ENCODE measurements at regions not wholly inside any gene's neighbourhood (a gene's known extent, or its start where the extent isn't known, plus 50 kb on each side); places are given as distances from the start of the nearest gene placed in this dataset.

DNA sequence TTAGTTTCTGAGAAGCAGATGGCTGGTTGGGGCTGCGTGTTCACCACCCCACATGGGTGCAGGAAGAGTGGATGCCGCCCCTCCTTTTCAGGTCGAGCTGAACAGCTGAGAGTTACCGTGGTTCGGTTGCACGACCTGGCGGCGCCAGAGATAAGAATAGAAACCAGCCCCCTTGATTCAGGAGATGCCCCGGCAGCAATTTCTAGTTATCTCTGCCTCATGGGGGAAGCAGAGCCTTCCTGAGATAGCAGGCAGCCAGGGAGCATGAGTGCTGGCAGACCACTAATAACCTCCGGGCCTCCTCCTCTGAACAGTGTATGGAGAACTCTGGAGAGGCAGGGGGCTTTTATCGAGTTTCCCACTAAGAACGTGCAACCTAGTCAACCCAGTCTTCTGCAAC lies 177.8 kb downstream of the NSG2 start:
- TF ChIP-seq TCF4 (CRISPR knock-in tag; IDR thresholded peaks at IDR 0.05; ENCODE audit: borderline replicate concordance) (no peak; the same call in 1 of the 2 replicates), ZNF70 (CRISPR knock-in tag; IDR thresholded peaks at IDR 0.05) (no peak), ZFP3 (CRISPR knock-in tag; IDR thresholded peaks at IDR 0.05) (no peak), BACH2 (CRISPR knock-in tag; IDR thresholded peaks at IDR 0.05; ENCODE audit: borderline replicate concordance) (no peak)
- TF ChIP-seq, protein P1, sequence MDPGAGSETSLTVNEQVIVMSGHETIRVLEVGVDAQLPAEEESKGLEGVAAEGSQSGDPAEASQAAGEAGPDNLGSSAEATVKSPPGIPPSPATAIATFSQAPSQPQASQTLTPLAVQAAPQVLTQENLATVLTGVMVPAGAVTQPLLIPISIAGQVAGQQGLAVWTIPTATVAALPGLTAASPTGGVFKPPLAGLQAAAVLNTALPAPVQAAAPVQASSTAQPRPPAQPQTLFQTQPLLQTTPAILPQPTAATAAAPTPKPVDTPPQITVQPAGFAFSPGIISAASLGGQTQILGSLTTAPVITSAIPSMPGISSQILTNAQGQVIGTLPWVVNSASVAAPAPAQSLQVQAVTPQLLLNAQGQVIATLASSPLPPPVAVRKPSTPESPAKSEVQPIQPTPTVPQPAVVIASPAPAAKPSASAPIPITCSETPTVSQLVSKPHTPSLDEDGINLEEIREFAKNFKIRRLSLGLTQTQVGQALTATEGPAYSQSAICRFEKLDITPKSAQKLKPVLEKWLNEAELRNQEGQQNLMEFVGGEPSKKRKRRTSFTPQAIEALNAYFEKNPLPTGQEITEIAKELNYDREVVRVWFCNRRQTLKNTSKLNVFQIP (CRISPR knock-in tag; IDR thresholded peaks at IDR 0.05; ENCODE audit: borderline replicate concordance, low read depth), result no peak
- ATAC-seq, result peak; percentile 44; the same call in 2 of the 3 replicates

DNA sequence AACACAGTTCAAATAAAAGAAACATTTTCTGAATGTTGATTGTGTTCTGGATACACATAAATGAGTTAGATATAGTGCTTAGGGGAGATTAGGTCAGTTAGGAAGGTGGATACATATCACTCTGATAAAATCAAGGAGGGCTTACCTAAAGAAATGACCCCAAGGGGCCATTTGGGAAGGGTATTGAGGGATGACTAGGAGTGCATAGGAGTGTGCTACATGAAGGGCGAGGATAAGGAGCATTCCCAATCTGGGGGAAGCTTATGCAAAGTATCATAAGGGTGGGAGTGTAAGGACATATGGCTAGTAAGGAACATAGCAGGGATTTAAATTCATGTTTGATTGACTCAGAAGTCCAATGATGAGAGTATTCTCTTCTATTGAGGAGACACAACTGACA lies 183.6 kb downstream of the NSG2 start:
- ATAC-seq, result no peak
- no peak for TF ChIP-seq ESRRG (CRISPR knock-in tag; IDR thresholded peaks at IDR 0.05)
- peak; percentile 97 for TF ChIP-seq ZFP3 (CRISPR knock-in tag; IDR thresholded peaks at IDR 0.05)

DNA sequence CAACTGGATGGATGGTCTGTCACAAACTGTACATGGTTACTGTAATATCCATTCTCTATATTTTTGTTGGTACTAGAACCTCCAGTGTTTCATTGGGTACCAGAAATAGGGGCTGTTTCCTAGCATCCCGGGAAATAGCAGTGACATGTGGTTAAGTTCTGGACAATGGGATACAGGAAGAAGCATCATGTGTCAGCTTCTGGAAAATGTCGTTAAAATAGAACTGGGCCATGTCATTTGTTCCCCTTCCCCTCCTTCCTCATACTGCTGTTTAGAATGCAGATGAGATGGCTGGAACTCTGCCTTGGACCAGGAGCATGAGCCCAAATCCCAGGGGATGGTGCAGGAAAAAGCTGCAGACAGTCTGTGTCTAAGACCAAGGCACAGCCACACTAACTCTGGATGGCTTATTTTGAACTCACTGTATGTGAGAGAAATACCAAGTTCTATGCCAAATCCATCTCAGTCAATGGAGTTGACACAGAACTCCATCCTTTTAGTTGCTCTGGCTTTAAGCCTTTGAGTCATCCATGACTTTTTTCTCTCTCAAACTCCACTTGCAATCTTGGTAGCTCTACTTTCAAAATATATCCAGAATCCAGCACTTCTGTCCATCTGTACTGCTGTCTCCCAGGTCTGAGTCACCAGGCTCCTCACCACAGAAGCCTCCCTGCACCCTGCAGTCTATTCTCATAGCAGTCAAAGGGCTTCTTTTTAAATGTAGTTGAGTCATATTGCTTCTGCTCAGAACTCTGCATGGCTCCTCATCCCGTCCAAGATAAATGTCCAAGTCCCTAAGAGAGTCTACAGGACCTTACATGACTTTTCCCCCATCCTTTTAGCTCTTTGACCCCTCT lies 184.2 kb downstream of the NSG2 start:
- peak; percentile 70 for ATAC-seq
- TF ChIP-seq RARB (CRISPR knock-in tag; IDR thresholded peaks at IDR 0.05) (no peak), PPARA (CRISPR knock-in tag; IDR thresholded peaks at IDR 0.05; ENCODE audit: borderline replicate concordance) (no peak), SNAI2 (CRISPR knock-in tag; IDR thresholded peaks at IDR 0.05) (no peak), TCF4 (CRISPR knock-in tag; IDR thresholded peaks at IDR 0.05; ENCODE audit: borderline replicate concordance) (no peak), ARNTL (CRISPR knock-in tag; IDR thresholded peaks at IDR 0.05; ENCODE audit: borderline replicate concordance, low read depth) (no peak), TOX (CRISPR knock-in tag; IDR thresholded peaks at IDR 0.05; ENCODE audit: borderline replicate concordance) (no peak), BACH2 (CRISPR knock-in tag; IDR thresholded peaks at IDR 0.05; ENCODE audit: borderline replicate concordance) (no peak), CSDC2 (CRISPR knock-in tag; IDR thresholded peaks at IDR 0.05) (no peak), ZNF565 (CRISPR knock-in tag; conservative IDR thresholded peaks at IDR 0.05; ENCODE audit: low read depth) (no peak), ESRRG (CRISPR knock-in tag; IDR thresholded peaks at IDR 0.05) (no peak), ZFP3 (CRISPR knock-in tag; IDR thresholded peaks at IDR 0.05) (no peak), ZNF70 (CRISPR knock-in tag; IDR thresholded peaks at IDR 0.05) (no peak), ZC3H10 (CRISPR knock-in tag; IDR thresholded peaks at IDR 0.05) (no peak), OSR1 (CRISPR knock-in tag; IDR thresholded peaks at IDR 0.05) (no peak)
- TF ChIP-seq, protein P1 (CRISPR knock-in tag; IDR thresholded peaks at IDR 0.05; ENCODE audit: borderline replicate concordance, low read depth), result no peak
- TF ChIP-seq, protein P2, sequence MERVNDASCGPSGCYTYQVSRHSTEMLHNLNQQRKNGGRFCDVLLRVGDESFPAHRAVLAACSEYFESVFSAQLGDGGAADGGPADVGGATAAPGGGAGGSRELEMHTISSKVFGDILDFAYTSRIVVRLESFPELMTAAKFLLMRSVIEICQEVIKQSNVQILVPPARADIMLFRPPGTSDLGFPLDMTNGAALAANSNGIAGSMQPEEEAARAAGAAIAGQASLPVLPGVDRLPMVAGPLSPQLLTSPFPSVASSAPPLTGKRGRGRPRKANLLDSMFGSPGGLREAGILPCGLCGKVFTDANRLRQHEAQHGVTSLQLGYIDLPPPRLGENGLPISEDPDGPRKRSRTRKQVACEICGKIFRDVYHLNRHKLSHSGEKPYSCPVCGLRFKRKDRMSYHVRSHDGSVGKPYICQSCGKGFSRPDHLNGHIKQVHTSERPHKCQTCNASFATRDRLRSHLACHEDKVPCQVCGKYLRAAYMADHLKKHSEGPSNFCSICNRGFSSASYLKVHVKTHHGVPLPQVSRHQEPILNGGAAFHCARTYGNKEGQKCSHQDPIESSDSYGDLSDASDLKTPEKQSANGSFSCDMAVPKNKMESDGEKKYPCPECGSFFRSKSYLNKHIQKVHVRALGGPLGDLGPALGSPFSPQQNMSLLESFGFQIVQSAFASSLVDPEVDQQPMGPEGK (CRISPR knock-in tag; IDR thresholded peaks at IDR 0.05; ENCODE audit: borderline replicate concordance), result no peak
- TF ChIP-seq, protein P3, sequence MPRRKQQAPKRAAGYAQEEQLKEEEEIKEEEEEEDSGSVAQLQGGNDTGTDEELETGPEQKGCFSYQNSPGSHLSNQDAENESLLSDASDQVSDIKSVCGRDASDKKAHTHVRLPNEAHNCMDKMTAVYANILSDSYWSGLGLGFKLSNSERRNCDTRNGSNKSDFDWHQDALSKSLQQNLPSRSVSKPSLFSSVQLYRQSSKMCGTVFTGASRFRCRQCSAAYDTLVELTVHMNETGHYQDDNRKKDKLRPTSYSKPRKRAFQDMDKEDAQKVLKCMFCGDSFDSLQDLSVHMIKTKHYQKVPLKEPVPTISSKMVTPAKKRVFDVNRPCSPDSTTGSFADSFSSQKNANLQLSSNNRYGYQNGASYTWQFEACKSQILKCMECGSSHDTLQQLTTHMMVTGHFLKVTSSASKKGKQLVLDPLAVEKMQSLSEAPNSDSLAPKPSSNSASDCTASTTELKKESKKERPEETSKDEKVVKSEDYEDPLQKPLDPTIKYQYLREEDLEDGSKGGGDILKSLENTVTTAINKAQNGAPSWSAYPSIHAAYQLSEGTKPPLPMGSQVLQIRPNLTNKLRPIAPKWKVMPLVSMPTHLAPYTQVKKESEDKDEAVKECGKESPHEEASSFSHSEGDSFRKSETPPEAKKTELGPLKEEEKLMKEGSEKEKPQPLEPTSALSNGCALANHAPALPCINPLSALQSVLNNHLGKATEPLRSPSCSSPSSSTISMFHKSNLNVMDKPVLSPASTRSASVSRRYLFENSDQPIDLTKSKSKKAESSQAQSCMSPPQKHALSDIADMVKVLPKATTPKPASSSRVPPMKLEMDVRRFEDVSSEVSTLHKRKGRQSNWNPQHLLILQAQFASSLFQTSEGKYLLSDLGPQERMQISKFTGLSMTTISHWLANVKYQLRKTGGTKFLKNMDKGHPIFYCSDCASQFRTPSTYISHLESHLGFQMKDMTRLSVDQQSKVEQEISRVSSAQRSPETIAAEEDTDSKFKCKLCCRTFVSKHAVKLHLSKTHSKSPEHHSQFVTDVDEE (CRISPR knock-in tag; IDR thresholded peaks at IDR 0.05), result no peak
- TF ChIP-seq, protein P4, sequence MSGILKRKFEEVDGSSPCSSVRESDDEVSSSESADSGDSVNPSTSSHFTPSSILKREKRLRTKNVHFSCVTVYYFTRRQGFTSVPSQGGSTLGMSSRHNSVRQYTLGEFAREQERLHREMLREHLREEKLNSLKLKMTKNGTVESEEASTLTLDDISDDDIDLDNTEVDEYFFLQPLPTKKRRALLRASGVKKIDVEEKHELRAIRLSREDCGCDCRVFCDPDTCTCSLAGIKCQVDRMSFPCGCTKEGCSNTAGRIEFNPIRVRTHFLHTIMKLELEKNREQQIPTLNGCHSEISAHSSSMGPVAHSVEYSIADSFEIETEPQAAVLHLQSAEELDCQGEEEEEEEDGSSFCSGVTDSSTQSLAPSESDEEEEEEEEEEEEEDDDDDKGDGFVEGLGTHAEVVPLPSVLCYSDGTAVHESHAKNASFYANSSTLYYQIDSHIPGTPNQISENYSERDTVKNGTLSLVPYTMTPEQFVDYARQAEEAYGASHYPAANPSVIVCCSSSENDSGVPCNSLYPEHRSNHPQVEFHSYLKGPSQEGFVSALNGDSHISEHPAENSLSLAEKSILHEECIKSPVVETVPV (CRISPR knock-in tag; IDR thresholded peaks at IDR 0.05), result no peak

All from SK-N-SH treated with all-trans-retinoic acid at 6 μM for 48 hours (cell line).